ENCODE measurements at regions not wholly inside any gene's neighbourhood (a gene's known extent, or its start where the extent isn't known, plus 50 kb on each side); places are given as distances from the start of the nearest gene placed in this dataset.

- no peak overlapping the region for H3K4me3 ChIP-seq (ENCODE audit: low read depth, low read length)
- TF ChIP-seq CTCF (IDR thresholded peaks at IDR 0.05; ENCODE audit: low read depth, low read length): no peak
These were observed 183.5 kb downstream of the LURAP1L start for GRCh38 chr9:12958279-12958678.

- no peak for TF ChIP-seq CTCF (IDR thresholded peaks at IDR 0.05; ENCODE audit: low read depth, low read length)
These were observed 183.9 kb downstream of the LURAP1L start for GRCh38 chr9:12958708-12959107.

DNA sequence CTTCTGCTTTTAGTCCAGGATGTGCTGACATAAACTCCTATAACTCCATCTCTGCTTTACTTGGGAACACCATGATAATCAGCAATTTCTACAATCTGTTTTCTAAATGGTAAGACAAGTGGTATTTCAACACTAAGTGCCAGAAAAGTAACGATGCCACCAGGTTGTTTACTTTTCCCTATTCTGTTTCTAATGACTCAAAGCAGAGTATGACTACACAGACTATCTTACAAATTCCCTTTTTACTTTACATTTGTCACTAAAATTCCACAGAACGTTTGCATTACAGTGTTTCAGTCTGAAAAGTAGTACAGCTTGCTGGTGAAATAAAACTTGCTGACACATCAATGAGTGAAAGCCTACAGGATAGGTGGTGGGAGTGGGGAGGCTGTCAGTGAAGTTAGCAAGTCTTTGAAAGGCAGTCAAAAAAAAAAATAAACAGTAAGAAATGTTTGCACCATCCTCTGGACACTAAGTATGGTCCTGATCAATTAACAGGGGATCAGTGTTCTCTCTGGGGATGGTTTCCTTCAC is 186.5 kb downstream of the LURAP1L start:
- no peak for TF ChIP-seq CTCF (IDR thresholded peaks at IDR 0.05; ENCODE audit: low read depth, low read length)
- H3K4me3 ChIP-seq (ENCODE audit: low read depth, low read length): no peak overlapping the region

More at GRCh38 chr9:12958708-12959107, 183.9 kb downstream of the LURAP1L start:
- no peak overlapping the region for H3K4me3 ChIP-seq (ENCODE audit: low read depth, low read length)

DNA sequence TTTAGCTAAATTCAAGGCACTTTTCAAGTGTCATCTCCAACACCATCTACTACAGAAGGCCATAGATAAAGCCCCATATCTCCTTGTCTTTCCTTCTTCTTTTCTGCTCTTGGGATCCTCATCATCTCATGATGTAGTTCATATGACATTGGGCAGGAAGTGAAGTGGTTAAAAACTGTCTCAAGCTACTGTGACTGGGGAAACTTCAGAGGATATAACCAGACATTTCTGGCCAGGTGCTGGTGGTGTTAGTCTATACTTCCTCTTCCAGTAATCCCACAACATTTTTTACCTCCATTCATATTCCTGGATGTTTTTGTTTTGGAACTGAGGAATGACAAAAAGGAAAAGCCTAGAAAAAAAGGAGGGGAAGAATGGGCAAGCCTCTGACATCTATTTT is 188.7 kb downstream of the LURAP1L start:
- TF ChIP-seq CTCF (IDR thresholded peaks at IDR 0.05; ENCODE audit: low read depth, low read length): no peak
- no peak overlapping the region for H3K4me3 ChIP-seq (ENCODE audit: low read depth, low read length)

- H3K4me3 ChIP-seq (ENCODE audit: low read depth, low read length): no peak overlapping the region
- TF ChIP-seq CTCF (IDR thresholded peaks at IDR 0.05; ENCODE audit: low read depth, low read length): no peak
These were observed 189.5 kb downstream of the LURAP1L start for GRCh38 chr9:12964271-12964670.

- TF ChIP-seq CTCF (IDR thresholded peaks at IDR 0.05; ENCODE audit: low read depth, low read length): no peak
These were observed 190.5 kb downstream of the LURAP1L start for GRCh38 chr9:12965303-12965702.

GRCh38 chr9:12968093-12968492 is 193.3 kb downstream of the LURAP1L start:
- no peak overlapping the region for H3K4me3 ChIP-seq (ENCODE audit: low read depth, low read length)
- no peak for TF ChIP-seq CTCF (IDR thresholded peaks at IDR 0.05; ENCODE audit: low read depth, low read length)

More at GRCh38 chr9:12965303-12965702, 190.5 kb downstream of the LURAP1L start:
- H3K4me3 ChIP-seq (ENCODE audit: low read depth, low read length): no peak overlapping the region
